Activated T-helper 1 cell treated with Interleukin-2 at 50 U/mL for 16 hours (primary cell): ENCODE measurements at regions not wholly inside any gene's neighbourhood (a gene's known extent, or its start where the extent isn't known, plus 50 kb on each side); places are given as distances from the start of the nearest gene placed in this dataset.
"Not testable (repeated sequence)": the region's sequence is repeated elsewhere in the genome, so short reads cannot be mapped to it uniquely, and the experiment has no call there.

Source experiments
- DNase-seq: peaks from one replicate; pipeline ENCODE4 v3.0.0-alpha.2; 2020; ENCODE audit warnings: low read depth

DNA sequence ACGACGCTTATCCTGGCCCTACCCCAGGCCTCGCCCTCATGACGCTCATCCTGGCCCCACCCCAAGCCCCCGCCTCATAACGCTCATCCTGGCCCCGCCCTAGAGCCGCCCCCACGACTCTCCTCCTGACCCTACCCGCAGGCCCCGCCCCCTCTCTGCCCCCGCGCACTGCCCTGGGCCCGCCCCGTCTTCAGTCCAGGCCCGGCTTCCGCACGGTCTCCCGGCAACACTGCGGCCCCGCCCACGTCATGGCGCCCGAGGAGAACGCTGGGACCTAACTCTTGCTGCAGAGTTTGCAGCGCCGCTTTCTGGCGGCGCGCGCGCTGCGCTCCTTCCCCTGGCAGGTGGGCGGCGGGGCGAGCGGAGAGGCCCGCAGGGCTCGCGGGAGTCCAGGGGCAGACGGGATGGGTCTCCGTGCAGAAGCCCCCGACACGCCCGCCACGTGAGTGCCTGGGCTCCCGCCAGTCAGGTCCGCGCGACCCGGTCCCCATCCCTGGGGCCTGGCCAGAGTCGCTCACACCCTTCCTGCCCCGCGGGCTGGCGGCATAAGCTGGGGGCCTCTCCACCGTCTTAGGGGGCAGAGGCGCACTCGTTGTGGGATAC, 52.5 kb upstream of the ROPN1B start:
- DNase-seq, result peak; percentile 91

DNA sequence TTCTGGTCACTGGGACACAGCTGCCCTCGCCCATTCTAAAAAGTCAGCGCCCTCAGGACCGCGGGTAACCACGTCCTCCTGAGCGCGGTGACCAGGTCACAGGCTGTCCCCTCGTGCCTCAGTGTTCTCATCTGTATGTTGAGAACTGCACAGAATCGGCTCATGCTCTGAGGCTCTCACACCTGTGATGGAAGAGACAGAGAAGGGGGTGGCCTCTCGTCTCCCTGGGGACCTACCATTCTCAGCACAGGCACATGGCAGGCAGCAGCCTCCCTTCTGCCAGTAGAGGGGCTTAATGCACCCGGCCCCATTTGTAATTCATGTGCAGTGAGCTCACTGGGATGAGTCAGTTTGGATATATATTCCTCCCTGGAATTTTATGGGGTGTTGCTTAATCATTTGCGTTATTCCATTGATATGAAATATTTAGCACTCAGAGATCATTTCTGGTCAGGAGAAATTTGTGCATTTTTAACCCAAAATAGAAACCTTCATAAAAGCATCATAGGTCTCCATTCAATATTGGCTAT, 51.9 kb upstream of the ROPN1B start:
- not testable (repeated sequence) for DNase-seq

DNA sequence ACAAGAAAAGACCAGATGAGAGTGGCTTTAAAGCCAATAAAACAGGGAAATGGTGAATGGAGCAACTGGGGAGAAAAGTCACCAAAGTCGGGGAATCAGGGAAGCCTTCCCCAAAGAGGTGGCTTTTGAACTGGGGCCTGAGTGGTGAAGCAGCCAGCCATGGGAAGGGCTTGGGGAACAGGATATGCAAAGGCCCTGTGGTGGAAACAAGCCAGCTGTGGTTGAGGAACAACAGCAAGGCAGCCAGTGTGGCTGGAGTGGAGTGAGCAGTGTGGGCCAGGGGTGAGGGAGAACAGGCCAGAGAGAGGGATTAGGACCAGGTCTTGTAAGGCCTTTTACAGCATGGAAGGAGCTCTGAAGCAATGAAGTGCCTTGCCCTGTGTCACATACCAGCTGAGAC, 51.0 kb upstream of the ROPN1B start:
- not testable (repeated sequence) for DNase-seq

DNA sequence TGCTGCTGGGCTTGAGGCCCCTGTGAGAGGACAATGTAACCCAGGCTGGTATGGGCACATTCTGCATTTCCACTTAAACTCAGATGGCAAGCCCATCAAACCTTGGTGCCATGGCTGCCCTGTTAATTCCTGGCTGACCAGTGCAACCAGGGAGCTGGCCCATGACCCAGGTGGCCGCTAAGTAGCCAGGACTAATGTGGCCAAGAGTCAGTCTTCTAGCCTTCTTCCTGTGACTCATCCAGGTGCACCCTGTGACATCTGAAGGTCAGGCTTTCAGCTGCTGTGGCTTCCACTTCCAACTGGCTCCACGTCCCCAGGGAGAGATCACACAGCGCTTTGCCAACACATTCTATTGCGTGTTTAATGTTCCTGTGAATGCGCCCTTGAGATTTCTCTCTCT, 50.5 kb upstream of the ROPN1B start:
- DNase-seq, result not testable (repeated sequence)

DNA sequence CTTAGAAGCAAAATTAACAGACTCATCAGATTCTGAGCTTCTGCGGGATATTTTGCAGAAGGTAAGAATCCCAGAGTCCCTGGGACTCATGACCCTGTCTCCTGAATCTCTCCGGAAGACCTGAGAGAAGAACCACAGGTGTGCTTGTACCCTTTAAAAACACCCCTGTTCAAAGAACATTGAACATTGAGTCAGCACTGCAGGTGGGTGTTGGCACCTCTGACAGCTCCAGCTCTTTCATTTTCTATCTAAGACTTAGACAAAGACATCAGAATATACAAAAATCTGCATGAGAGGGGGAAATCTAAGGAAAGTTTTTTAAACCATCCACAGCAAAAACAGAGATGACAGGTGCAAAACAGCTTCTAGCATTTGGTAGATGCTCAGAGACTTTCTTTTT, 50.1 kb upstream of the ROPN1B start:
- DNase-seq, result not testable (repeated sequence)
